ENCODE measurements at regions not wholly inside any gene's neighbourhood (a gene's known extent, or its start where the extent isn't known, plus 50 kb on each side); places are given as distances from the start of the nearest gene placed in this dataset.

DNA sequence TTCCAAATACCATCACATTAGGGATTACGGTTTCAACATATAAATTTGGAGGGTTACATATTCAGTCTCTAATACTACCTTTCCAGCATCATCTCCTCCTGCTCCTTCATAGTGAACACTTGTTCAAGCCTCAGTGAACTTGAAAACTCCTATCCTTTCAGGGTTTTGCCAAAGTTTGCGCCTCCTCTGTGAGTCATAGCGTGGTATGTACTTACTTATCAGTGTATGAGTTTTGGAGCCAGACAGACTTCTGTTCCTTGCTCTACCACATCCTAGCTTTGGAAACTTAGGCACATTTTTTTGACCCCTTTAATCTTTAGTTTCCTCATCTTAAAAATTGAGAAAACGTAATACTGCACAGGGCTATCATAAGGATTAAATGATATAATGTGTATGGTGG is 160.1 kb upstream of the ZC3H12C start:
- ATAC-seq (ENCODE audit: low FRiP score), result peak; percentile 68
- TF ChIP-seq, protein P1, sequence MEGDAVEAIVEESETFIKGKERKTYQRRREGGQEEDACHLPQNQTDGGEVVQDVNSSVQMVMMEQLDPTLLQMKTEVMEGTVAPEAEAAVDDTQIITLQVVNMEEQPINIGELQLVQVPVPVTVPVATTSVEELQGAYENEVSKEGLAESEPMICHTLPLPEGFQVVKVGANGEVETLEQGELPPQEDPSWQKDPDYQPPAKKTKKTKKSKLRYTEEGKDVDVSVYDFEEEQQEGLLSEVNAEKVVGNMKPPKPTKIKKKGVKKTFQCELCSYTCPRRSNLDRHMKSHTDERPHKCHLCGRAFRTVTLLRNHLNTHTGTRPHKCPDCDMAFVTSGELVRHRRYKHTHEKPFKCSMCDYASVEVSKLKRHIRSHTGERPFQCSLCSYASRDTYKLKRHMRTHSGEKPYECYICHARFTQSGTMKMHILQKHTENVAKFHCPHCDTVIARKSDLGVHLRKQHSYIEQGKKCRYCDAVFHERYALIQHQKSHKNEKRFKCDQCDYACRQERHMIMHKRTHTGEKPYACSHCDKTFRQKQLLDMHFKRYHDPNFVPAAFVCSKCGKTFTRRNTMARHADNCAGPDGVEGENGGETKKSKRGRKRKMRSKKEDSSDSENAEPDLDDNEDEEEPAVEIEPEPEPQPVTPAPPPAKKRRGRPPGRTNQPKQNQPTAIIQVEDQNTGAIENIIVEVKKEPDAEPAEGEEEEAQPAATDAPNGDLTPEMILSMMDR (IDR thresholded peaks at IDR 0.05), result no peak

DNA sequence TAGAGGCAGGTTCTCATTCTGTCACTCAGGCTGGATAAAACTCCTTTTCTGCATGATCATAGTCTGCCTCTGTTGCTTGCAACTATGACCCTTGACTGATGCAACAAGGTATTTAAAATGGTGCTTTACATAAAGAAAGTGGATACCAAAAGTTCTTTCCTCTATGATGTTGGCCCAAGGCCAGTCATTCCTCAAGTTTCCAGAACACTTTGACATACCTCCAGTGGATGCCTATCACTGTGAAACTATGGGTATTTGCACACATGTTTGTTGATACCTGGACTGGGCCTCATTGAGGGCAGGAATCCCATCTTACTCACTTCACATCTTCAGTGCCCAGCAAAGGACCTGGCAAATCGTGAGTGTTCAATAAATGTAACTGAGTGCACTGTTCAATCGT is 159.0 kb upstream of the ZC3H12C start:
- TF ChIP-seq, protein P1 (IDR thresholded peaks at IDR 0.05), result no peak

More for the DNA sequence above, 160.1 kb upstream of the ZC3H12C start:
- DNase-seq (ENCODE audit: low spot score), result no peak

DNA sequence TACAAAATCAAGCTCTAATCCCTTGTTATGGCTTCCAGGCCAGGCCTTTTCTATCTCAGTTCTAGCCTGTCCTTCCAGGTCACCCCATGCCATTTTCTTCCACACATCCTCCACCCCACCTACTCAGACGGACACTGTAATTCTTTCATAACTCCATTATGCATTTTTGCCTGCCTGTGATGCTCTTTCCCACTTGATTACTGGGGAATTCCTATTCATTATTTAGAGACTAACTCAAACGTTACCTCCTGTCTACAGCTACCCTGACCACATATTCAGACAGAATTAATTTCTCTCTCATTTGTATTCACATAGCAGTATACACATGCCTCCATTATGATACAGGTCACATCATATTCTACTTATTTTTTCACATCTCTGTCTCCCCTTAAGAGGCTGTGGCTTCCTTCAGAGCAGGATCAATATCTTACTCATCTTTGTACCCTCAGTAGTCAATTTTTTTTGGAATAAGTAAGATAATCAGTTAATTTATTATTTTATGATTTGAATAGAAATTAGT is 156.5 kb upstream of the ZC3H12C start:
- TF ChIP-seq, protein P1 (IDR thresholded peaks at IDR 0.05), result no peak
- no peak for DNase-seq (ENCODE audit: low spot score)
- no peak for ATAC-seq (ENCODE audit: low FRiP score)

More for the DNA sequence above, 159.0 kb upstream of the ZC3H12C start:
- no peak for DNase-seq (ENCODE audit: low spot score)
- ATAC-seq (ENCODE audit: low FRiP score), result no peak

DNA sequence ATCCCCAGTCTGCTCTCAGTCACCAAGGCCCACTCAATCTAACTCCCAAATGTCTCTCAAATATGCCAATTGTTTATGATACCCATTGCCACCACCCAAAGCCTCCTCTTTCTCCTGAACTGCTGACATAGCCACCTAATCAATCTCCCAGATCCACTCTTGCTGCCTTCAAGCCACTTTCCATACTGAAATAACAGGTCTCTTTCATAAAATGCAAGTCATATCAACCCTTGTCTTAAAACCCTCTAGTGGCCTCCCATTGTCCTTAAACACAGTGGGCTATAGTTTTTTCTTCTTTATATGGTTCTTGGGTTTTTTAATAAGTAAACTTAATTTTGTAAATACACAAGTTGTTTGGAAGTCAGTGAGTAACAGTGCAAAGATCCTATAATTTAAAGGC is 155.2 kb upstream of the ZC3H12C start:
- TF ChIP-seq, protein P1 (IDR thresholded peaks at IDR 0.05), result no peak
- no peak for ATAC-seq (ENCODE audit: low FRiP score)
- no peak for DNase-seq (ENCODE audit: low spot score)

DNA sequence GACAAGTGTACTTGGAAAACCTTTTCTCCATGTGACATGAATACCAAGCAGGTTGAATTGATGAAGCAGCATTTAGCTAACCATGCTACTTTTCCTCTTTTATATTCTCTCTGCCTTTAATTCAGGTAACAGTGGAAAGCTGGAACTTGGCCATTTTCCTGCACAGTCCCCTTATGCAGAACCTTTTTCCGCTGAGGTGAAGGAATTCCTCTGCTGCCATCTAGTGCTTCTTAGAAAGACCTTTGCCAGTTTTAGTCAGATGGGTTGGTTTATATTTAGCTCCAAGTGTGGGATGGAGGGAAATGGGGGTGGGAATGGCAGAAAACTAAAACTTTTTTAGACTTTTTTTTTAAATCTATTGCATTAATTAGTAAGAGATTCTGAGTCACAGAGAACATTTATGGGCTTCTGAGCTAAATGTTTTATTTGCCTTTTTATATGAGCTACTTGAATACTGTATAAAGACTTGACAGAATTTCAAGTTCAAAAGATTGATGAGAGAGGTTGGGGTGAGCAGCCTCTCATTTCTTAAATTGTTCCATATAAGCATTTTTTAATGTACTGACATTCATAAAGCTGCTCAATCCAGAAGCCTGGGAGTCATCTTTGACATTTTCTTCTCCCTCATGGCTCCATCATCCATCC is 153.9 kb upstream of the ZC3H12C start:
- no peak for DNase-seq (ENCODE audit: low spot score)
- ATAC-seq (ENCODE audit: low FRiP score), result peak; percentile 78
- TF ChIP-seq, protein P1 (IDR thresholded peaks at IDR 0.05), result peak in 1 of 3 donors; percentile 21

DNA sequence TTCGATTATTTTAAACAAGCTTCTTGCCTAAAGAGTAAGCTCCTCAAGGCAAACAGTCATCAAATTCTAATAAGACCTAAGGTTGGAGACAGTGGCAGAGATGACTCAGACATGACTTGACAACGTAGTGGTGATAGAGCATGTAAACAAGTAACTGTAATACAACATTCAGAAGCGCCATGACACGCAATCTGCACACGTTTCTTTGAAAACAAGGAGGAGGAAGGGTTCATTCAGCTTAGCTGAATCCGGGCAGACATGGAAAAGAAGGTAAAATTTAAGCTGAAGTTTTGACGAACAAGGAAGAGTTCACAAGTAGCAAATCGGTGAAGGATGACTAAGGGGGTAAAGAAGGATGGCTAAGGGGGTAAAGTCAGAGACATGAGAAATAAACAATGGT is 152.4 kb upstream of the ZC3H12C start:
- ATAC-seq (ENCODE audit: low FRiP score) (no peak), DNase-seq (ENCODE audit: low spot score) (no peak)
- TF ChIP-seq, protein P1 (IDR thresholded peaks at IDR 0.05), result no peak

Data from omental fat pad (tissue), 3 donors.